Activated CD8-positive, alpha-beta memory T cell treated with anti-CD3 and anti-CD28 coated beads, Interleukin-2, amount 50 U/mL, for 1 hour (primary cell): ENCODE measurements at regions not wholly inside any gene's neighbourhood (a gene's known extent, or its start where the extent isn't known, plus 50 kb on each side); places are given as distances from the start of the nearest gene placed in this dataset.

Experiments used
- DNase-seq: peaks from one replicate; pipeline ENCODE4 v3.0.0-alpha.2; 2020; ENCODE audit errors: extremely low read depth

DNA sequence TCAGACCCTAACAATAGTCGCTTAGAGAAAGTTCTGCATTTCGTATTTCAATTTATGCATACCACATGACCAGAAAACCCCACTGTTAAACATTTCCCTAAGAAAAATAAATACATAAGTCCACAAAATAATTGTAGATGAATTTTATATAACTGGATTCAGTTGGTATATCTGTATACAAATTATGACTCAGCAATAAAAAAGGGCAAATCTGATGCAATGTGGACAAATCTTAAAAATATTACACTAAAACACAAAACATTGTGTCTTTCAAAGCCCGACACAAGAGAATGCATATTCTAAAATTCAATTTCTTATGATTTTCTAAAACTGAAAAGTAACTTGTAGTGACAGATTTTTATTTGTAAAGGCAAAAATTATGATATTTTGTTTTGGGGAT lies 1005.0 kb downstream of the EFNB2 start:
- no peak for DNase-seq

DNA sequence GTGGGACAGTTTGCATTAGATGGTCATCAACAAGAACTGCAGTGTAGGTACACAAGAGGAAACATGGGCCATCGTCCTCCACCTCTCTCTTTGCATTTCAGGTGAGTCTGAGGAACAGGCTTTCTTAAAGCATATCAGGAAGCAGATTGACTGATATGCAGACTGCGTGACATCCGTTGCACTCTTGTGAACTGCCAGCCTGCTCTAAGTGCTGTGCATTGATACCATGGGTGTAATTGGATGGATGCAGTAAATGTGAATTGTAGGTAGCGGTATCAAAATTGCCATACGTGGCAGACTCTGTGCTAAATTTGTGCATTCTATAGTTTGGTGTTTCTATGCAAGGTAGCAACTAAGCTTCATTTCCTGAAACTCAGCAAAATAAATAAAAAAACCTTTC lies 1008.3 kb downstream of the EFNB2 start:
- DNase-seq: no peak

DNA sequence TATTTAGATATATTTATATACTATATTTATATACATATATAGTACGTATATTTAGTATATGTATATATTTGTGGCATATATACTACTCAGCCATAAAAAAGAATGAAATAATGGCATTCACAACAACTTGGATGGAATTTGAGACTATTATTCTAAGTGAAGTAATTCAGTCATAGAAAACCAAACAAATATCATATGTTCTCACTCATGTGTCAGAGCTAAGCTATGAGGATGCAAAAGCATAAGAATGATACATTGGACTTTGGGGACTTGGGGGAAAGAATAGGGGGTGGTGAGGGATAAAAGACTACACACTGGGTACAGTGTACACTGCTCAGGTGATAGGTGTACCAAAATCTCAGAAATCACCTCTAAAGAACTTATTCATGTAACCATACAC lies 1015.7 kb downstream of the EFNB2 start:
- no peak for DNase-seq

DNA sequence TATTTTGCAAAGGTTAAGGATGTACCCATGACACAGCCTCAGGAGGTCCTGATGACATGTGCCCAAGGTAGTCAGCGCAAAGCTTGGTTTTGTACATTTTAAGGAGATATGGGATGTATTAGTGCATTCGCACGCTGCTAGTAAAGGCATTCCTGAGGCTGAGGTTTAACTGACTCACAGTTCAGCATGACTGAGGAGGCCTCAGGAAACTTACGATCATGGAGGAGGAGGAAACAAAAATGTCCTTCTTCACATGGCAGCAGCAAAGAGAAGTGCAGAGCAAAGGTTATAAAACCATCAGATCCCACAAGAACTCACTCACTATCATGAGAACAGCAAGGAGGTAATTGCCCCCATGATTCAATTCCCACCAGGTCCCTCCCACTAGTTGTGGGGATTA lies 1017.4 kb downstream of the EFNB2 start:
- no peak for DNase-seq

DNA sequence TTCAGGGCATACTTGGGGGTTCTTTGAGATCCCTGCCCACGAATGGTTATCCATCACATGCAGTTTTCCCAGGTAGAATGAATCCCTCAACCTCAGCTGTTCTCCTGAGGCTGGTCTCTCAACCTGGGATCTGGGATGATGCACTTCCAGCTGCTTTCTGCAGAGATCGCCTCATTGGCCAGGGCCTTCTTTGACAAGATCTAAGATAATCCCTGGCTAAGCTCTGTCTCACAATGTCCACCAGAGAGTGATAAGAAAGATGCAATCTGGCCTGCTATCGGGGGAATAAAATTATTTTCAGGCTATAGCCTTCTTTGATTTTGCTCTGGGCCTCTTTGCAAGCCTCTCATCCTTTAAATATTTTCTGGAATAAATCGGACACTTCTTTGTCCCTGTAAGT lies 1021.1 kb downstream of the EFNB2 start:
- DNase-seq: no peak

DNA sequence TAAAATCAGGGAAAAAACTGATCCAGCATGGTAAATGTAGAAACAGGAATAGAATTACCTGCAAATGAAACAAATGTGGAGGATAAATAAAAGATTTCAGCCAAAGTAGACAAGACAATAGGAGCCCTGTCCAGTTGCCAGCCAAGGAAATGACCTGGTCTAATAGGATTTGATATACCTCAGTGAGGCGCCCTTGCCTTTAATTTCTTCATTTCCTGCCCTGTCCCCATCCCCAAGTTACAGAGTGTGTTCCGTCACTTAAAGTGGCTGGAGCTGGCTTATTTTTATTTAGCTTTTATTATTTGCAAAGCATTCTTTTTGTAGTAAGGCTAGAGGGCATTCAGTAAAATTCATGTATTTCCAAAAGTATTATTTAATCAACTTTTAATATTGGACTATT lies 1022.0 kb downstream of the EFNB2 start:
- no peak for DNase-seq

DNA sequence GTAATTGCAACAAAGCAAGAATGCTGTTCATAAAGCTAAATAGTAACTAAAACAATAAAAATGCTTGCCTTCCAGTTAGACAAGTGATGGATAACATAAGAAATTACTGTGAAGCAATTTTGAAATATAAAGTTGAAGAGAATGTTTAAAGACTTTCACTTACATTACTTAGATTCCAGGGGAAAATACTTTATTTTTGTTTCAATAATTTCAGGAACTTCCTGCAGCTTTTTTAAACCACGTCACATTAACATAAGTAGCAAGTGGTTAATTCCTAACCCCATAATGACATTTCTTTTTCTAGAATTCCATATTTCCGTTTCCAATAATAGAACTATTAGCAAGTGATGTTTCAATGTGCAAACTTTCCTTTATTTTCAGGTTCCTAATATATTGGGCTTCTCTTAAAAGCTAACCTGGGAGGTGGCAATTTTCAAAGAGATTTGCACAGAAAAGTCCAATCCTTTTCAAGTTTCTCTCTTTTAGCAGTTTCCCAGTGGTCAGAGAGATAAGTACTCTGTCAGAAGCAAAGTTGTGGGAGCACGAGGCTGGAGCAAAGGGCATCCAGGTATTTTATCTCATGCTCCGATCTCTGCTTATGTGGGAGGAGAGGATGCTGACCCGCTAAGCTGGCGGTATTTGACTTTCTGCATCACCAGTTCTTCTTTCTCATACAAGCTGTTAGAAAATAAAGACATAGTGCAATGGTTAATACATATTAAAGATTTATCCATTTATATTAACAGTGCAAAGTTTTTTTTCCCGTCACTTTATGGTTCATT lies 1025.3 kb downstream of the EFNB2 start:
- no peak for DNase-seq

DNA sequence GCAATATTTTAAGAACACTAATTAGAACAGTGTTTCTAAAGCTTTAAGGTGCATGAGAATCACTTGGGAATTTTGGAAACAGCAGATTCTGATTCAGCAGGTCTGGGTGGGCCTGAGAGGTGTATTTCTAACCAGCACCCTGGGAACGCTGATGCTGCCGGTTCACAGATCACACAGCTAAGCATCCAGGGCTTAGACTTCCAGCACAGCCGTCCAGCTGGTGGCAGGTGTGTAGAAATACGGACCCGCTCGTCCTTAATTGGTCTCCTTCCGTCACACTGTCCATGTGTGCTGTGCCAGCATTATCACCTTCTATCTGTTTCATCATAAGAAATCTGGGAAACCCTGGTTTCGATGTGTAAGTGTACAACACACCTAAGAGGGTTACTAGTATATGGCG lies 1029.0 kb downstream of the EFNB2 start:
- DNase-seq: no peak

DNA sequence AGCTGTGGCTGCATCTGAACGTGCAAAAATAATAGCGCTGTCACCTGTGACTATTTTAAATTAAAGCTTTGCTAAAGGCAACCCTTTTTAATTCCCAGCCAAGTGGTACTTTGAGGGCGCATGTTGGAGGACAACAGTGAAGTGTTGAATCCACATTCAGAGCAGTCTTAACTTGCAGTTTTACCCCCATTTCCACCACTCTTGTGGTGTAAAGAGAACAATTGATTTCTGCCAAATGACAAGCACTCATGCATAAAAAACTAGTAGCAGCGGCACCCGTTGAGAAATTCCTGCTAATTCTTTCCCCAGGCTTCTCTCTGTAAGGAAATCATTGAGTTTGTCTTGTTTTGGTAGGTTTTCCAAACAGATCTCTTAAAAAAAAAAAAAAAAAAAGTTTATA lies 1033.3 kb downstream of the EFNB2 start:
- no peak for DNase-seq

DNA sequence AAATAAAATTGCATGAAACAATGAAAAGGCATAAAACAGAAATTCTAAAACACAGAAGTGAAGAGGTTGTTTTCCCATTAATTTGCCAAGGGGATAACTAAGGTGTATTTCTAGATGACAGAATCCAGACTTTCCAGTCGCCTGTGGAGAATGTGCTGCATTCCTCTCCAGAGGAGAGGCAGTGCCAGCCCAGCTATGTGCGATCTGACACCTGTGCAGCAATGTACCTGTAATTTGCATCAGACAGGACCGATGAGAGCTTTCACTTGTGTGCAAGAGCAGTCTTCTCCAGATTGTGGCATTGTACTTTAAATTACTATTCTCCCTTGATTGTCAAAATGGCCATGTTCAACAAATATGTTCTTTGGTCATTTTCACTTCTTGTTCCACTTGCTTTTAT lies 1037.9 kb downstream of the EFNB2 start:
- DNase-seq: no peak

DNA sequence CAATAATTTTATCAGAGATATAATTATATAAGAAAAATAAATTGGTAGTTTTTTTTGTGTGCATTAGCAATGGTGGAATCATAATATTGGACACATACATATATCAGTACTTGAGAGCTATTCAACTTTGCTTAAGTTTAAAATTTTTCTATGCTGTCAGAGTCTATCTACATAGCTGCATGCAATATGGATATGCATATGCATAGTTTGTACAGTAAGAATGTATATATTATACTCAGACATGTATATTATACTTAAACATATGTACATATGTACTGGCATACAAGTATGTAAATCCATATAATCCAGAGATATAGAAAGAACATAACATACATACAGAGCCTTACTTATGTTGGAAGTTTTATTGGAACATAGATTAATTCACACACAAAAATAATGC lies 1043.2 kb downstream of the EFNB2 start:
- no peak for DNase-seq

DNA sequence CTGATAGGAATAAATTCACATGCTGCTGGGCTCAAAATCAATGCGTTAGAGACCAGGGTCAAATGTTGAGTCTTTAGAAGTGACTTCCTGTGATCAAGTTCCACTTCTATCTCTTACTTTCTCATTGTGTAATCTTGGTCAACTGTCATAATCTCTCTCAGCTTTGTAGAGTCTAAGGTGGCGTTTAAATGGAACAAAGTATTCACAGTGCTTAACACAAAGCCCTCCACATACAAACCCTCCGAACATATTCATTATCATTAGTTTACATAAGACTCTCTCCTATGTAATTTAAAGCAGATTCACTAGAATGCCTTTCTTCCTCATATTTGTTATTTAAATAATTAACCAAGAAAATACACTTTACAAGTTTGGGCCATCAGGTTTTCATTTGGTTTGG lies 1044.1 kb downstream of the EFNB2 start:
- no peak for DNase-seq

DNA sequence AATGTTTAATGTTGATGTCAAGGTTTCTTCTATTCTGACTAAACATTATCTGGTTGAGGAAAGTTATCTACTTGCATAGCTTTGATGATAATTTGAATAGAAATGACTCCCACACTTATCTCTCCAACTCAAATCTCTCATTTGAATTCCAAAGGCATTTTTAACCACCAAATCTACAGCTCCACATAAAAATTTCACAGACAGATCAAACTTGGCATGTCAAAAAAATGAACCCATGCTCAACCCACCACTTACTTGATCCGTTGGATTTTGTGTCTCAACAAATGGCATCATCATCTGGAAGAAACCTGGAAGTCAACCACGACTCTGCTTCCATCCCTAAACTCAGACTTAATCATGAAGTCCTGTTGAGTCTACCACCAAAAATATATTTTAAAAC lies 1050.4 kb downstream of the EFNB2 start:
- no peak for DNase-seq

DNA sequence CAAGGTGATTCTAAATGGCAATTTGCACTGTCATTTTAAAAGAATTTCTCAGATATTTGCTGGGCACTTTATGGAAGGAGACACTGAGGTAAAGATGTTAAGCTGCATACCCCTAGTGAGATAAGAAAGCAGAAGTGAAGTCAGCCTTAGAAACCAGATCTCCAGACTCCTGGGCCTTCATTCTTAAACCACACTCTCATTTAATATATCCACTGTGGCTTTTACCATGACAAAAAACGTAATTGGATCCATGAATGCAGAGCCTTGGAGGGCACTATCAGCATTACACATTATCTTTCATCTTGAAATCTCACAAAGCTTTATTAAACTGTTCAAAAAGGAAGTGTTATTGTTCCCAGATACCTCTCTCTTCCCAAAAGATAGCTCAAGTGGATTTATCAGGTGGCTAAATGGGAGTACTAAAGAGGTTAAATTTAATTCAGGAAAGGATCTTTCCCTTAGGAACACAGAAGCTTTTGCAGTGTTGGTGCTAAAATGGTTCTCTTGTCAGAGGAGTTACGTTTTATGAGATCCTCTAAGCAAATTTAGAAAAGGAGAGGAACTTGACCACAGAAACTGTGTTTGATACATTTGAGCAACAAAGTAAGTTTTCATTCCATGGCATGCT lies 1060.4 kb downstream of the EFNB2 start:
- no peak for DNase-seq

DNA sequence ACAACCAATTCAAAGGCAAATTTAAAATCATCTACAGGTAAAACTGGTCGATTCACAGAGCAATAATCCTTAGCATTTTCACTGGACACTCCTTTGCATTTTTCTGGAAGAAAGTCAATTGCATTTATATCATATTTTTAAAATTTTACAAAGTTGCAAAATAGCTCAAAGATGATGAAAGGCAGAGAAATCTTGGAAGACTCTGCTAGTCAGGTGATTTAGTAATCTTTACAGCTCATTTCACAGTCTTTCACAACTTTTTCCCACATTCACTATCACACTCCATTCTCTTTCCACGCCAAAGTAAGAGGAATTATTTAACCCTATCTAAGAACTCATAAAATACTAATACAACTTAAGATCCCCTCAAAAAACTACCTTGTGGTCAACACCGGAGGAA lies 1063.8 kb downstream of the EFNB2 start:
- no peak for DNase-seq

DNA sequence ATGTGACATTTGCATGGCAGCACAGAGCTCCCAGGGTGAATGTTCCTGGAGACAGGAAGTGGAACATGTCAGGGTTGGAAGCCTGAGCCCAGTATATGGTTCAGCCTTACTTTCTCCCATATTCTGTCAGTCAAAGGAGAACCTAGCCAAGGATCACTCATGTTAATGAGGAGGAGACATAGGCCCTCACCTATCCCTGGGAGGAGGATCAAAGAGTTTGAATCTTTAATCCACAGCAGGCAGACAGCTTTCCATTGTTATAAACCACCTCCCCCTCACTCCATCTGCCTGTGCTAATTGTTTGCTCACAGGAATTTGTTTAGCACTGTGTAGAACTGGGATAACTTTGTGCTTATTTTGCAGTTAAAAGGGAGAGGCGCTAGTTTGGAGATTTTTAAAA lies 1069.1 kb downstream of the EFNB2 start:
- no peak for DNase-seq

DNA sequence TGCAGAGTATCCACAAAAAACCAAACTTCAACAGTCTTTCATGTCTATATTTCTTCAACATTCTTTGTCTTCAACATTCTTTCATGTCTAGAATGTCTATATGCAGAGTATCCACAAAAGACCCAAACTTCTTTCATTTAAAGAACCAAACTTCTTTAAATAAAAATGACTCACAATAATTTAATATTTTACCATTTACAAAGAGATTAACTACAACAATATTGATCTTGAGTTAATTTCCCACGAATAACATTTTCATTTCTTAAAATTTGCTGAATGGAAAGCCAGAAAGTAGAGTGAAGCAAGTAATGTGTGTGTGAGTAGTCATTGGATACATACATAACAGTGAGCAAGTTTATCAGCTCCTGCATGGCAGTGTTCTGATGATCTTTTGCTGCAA lies 1069.7 kb downstream of the EFNB2 start, which contains the start of gene DAOA:
Gene DAOA (plus strand): TSS at position 301 of the 400 bp plus-strand sequence.
- no peak for DNase-seq

DNA sequence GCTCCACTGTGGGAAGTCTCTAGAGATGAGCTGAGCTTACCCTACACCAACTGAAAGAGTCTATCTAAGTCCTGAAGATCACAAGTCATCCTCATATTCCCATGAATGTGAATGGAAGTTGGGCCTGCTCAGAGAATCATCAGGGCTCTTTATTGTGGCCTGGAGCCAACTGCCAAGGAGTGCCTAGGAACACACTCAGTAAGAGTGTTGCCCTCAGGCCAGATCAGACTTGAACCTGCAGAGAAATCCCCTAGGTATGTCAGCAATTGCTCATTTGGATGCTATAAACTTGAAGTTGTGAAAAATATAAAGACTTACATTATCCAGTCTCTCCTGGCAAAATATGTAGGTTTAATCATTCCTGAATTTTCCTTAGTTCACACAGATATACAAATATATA lies 1070.2 kb downstream of the EFNB2 start:
- no peak for DNase-seq

DNA sequence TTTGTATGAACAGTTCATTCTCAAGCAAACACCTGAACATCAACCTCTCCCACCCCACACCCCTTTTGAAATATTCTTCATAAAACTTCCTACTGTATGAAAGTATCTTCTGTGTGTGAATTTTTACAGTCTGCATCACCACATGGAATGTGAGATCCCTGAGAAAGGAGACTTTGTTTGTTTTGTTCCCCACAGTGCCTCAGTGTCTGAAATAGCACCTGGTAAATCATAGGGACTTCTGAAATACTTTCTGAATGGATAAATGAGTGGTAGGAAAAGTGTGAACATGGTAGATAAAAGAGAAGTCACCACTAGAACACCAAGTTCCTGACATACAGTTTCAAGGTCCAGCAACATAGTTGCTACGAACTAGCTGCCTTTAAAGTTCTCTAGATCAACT lies 1071.2 kb downstream of the EFNB2 start:
- no peak for DNase-seq

DNA sequence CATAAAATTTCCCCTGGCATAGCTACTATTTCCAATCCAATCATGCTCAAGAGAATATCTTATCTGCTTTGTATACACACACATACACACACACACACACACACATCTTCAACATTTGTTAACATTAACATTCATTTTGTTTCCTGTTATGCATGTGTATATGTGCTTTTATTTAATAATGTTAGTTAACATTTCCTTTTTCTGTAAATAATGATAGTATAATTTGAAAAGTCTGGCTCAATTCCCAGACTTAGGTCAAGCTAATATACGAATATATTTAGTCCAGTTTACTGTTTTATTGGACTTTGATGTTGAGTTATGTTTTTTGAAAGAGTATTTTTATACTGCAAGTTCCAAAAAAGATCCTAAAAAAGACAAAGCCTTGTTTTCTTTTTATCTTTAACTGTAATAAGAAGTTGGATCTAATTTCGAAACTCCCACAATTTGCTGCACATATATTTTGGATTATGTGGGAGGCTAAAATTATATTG lies 1072.4 kb downstream of the EFNB2 start:
- no peak for DNase-seq

DNA sequence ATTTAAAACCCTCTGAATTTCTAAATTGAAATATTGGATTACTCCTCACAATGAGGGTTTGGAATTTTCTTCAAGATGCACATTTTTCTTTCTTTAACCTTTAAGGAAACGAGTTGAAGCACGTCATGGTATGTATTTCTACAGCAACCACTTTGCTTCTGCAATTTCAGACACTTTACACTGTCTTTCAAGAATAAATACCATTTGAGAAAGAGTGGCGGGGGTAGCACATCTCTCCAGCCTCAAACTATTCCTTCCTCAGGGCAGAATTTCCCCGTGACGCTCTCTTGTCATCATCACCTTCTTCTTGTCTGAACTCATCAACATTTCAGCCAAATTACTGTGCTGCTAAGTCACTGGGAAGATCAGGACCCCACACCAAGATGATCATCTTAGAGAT lies 1073.4 kb downstream of the EFNB2 start:
- no peak for DNase-seq

DNA sequence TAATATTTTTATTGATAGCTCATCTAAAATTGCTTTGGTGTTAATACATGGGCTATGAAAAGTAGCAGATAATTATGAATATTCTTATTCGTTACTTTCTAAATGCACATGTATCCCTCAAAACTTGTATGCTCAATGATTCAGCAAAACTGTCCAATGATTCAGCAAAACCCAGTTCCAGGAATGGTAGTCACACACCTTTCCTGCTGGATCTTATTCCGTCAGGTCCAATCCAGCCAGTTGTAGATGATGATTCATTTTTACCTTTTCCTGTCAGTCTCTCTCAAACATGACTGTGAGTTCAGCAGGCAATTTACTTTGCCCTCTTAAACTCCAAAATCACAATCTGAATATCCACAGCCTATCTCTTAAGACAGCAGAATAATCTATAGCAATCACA lies 1082.6 kb downstream of the EFNB2 start:
- no peak for DNase-seq

DNA sequence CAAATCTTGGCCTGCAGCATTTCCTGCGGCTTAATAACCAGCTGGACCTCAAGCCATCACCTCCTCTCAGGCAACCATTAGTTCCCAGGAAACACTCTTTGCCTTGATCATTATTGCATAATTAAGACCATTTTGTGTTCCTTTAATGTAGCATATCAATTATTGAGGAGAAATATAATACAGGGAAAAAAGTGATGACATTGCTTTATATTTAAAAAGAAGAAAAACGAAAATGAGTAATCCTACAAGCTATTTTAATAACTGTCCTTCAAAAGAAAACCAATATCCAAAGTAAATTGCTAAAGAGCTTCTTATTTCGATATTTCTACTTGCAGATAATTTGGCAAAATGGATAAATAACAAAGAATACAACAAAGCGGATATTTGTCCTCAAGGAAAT lies 1084.7 kb downstream of the EFNB2 start:
- DNase-seq: no peak

DNA sequence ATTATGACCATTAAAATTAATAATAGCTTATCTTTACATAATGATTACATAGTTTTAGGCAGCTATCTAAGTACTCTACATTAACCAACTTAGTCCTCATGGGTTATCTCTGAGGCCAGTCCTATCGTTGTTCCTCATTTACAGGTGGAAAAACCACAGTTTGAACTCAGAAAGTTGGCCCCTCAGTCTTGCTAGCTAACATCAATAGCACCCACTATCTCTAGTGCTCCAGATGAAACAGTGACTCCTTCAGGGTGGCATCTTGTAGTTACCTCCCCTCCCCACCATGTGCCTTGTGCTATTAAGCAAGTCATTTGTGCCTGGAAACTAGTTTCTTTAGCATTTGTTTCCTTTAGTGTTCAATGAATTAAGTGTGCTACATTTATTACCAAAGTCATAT lies 1086.7 kb downstream of the EFNB2 start:
- no peak for DNase-seq
